K562 (cell line): ENCODE measurements at regions not wholly inside any gene's neighbourhood (a gene's known extent, or its start where the extent isn't known, plus 50 kb on each side); places are given as distances from the start of the nearest gene placed in this dataset.
"Not testable (repeated sequence)": the region's sequence is repeated elsewhere in the genome, so short reads cannot be mapped to it uniquely, and the experiment has no call there.

ENCODE experiments used
- ATAC-seq: fragments of 200-7000 bp; cut with Tn5 transposase; 3 replicates; pipeline ENCODE4 v1.9.1; 2020; ENCODE audit warnings: moderate library complexity
- BruUV-seq: library from RNA; stranded (reverse); fragments of 400-500 nt; replicated peaks from 2 replicates; lab custom pipeline; 2021; lab: Mats Ljungman, UMichigan
- CTCF ChIA-PET: fragments of 300-600 bp; formaldehyde crosslinking; extraction: SDS; loops from one replicate; lab custom pipeline; 2021; ENCODE audit warnings: low intra/inter-chr PET ratio; lab: Yijun Ruan, JAX
- POLR2A ChIA-PET: fragments of 300-600, 350-650 bp; sonication (Branson Sonifier 250); formaldehyde crosslinking; extraction: SDS; loops from one replicate; lab custom pipeline; 2021; ENCODE audit warnings: antibody characterized with exemption, inconsistent platforms; lab: Yijun Ruan, JAX
- DNase-seq, 4 experiments: peaks; one replicate each; pipeline versions ENCODE4 v3.0.0 to v3.0.0-alpha.2; 2011 to 2018; ENCODE audit warnings: low spot score in 3 of 4, mixed read lengths in 3 of 4; ENCODE audit errors: extremely low read depth in 1 of 4
- FAIRE-seq: peaks from 2 replicates; lab custom pipeline; 2011; peaks lifted over from hg19 to GRCh38; lab: Jason Lieb, UNC
- H2AFZ ChIP-seq: 2 replicates; pipeline ENCODE4 v1.6.0; 2011; ENCODE audit warnings: low read depth, low read length, control low read depth, inconsistent platforms
- H3K27ac ChIP-seq: fragments of 200-600 bp; 3 replicates; pipeline ENCODE4 v1.8.0; 2011; ENCODE audit warnings: low read depth, mild to moderate bottlenecking, control low read depth, inconsistent platforms, low read length, moderate library complexity, mixed read lengths; ENCODE audit errors: extremely low read depth
- H3K27me3 ChIP-seq, 2 experiments: fragments of 300-600 bp in 1 of 2; 2 replicates in 1 of 2; 3 replicates in 1 of 2; pipeline versions ENCODE4 v1.6.0 to v1.8.0; 2011; ENCODE audit warnings: inconsistent platforms in 2 of 2, low read length in 2 of 2, mild to moderate bottlenecking in 1 of 2, mixed read lengths in 1 of 2, moderate library complexity in 1 of 2; ENCODE audit not compliant: control insufficient read depth in 2 of 2, insufficient read depth in 2 of 2
- H3K36me3 ChIP-seq: fragments of 300-600 bp; 3 replicates; pipeline ENCODE4 v1.8.0; 2011; ENCODE audit warnings: mild to moderate bottlenecking, low read length, inconsistent platforms; ENCODE audit not compliant: control insufficient read depth, insufficient read depth
- H3K4me1 ChIP-seq, 2 experiments: fragments of 200-600 bp in 1 of 2; replicated peaks in 1 of 2; 2 replicates in 1 of 2; 3 replicates in 1 of 2; pipeline versions ENCODE4 v1.5.1 to v1.8.0; 2011; ENCODE audit warnings: inconsistent platforms in 2 of 2, low read length in 2 of 2, mild to moderate bottlenecking in 1 of 2, mixed read lengths in 1 of 2, moderate library complexity in 1 of 2; ENCODE audit not compliant: control insufficient read depth in 2 of 2, insufficient read depth in 2 of 2
- H3K4me2 ChIP-seq: 2 replicates; pipeline ENCODE4 v1.6.1; 2011; ENCODE audit warnings: low read length, control low read depth, inconsistent platforms, mixed read lengths; ENCODE audit not compliant: insufficient read depth
- H3K4me3 ChIP-seq: fragments of 200-600 bp; sonication (generic), shearing (Covaris generic); 2 replicates; pipeline ENCODE4 v1.5.1; 2016; ENCODE audit warnings: control low read depth, inconsistent platforms
- H3K79me2 ChIP-seq: fragments of 200-600 bp; 3 replicates; pipeline ENCODE4 v1.8.0; 2011; ENCODE audit warnings: low read length, inconsistent platforms; ENCODE audit not compliant: control insufficient read depth, insufficient read depth
- H3K9ac ChIP-seq, 2 experiments: 2 replicates each; pipeline versions ENCODE4 v1.6.0 to v1.6.1; 2011; ENCODE audit warnings: low read depth in 2 of 2, low read length in 2 of 2, control low read depth in 1 of 2, inconsistent platforms in 1 of 2, mild to moderate bottlenecking in 1 of 2, mixed read lengths in 1 of 2; ENCODE audit not compliant: insufficient read depth in 1 of 2
- H3K9me1 ChIP-seq: one replicate; pipeline ENCODE4 v1.6.0; 2011; ENCODE audit warnings: inconsistent platforms, mild to moderate bottlenecking, low read length, moderate library complexity; ENCODE audit not compliant: control insufficient read depth, insufficient read depth
- H3K9me3 ChIP-seq: replicated peaks from 2 replicates; pipeline ENCODE4 v1.5.1; 2011; ENCODE audit warnings: low read depth, low read length, inconsistent platforms; ENCODE audit not compliant: control insufficient read depth, insufficient read depth
- H4K20me1 ChIP-seq: replicated peaks from 2 replicates; pipeline ENCODE4 v1.6.1; 2011; ENCODE audit warnings: low read length, inconsistent platforms, mixed read lengths; ENCODE audit not compliant: control insufficient read depth, insufficient read depth
- WGBS: fragments of 100-300 bp; shearing (Covaris generic); methylation state at CpG from one replicate; pipeline ENCODE4 v1.1.6; 2016; ENCODE audit warnings: low coverage, mixed read lengths; ENCODE audit not compliant: insufficient coverage; ENCODE audit errors: missing lambda C conversion rate; 5-methylcytosine and 5-hydroxymethylcytosine counted together
- in situ Hi-C: fragments of 300-500 bp; cut with MboI; formaldehyde crosslinking; loops from 4 replicates; pipeline ENCODE4 v1.15.0; 2018; ENCODE audit warnings: inconsistent platforms, mixed read lengths
- intact Hi-C: fragments of 100-400 bp; cut with micrococcal nuclease; formaldehyde crosslinking; loops from 2 replicates; pipeline ENCODE4 v1.14.2; 2022

GRCh38 chr16:16723819-16724519, 345.0 kb downstream of the NPIPA7 start:
- H3K36me3 ChIP-seq, H3K4me2 ChIP-seq, H3K27ac ChIP-seq, H3K9me1 ChIP-seq, H3K79me2 ChIP-seq, POLR2A ChIA-PET, H3K4me3 ChIP-seq, H3K9ac ChIP-seq, CTCF ChIA-PET, DNase-seq, H2AFZ ChIP-seq, H3K4me1 ChIP-seq, FAIRE-seq, H3K27me3 ChIP-seq, H4K20me1 ChIP-seq, in situ Hi-C loops, ATAC-seq, BruUV-seq, H3K9me3 ChIP-seq, intact Hi-C loops: not testable (repeated sequence)
- no CpG with 5 or more reads among the region's 6 CpGs for WGBS

GRCh38 chr16:16727048-16727447, 348.1 kb downstream of the NPIPA7 start:
- intact Hi-C loops, BruUV-seq: not testable (repeated sequence)

More at GRCh38 chr16:16727048-16727447, 348.1 kb downstream of the NPIPA7 start:
- POLR2A ChIA-PET, H3K9ac ChIP-seq, H3K79me2 ChIP-seq, H2AFZ ChIP-seq, H3K27me3 ChIP-seq, CTCF ChIA-PET, FAIRE-seq, H3K4me3 ChIP-seq, ATAC-seq, in situ Hi-C loops, H4K20me1 ChIP-seq, H3K4me2 ChIP-seq, H3K27ac ChIP-seq, H3K9me1 ChIP-seq, H3K9me3 ChIP-seq, DNase-seq, H3K36me3 ChIP-seq, H3K4me1 ChIP-seq: not testable (repeated sequence)
- no CpG with 5 or more reads among the region's 2 CpGs for WGBS
